Loucy (cell line): ENCODE measurements at regions not wholly inside any gene's neighbourhood (a gene's known extent, or its start where the extent isn't known, plus 50 kb on each side); places are given as distances from the start of the nearest gene placed in this dataset.

Source experiments
- H2AFZ ChIP-seq: fragments of 200-600 bp; sonication (generic); 2 replicates; pipeline ENCODE4 v1.6.0; 2016; ENCODE audit warnings: antibody characterized with exemption, mild to moderate bottlenecking, low read length, moderate library complexity
- H3F3A ChIP-seq: fragments of 200-600 bp; 2 replicates; pipeline ENCODE4 v1.6.0; 2016; ENCODE audit warnings: antibody characterized with exemption, low read depth, mild to moderate bottlenecking
- H3K27me3 ChIP-seq: fragments of 200-600 bp; sonication (generic); 2 replicates; pipeline ENCODE4 v1.6.1; 2014; ENCODE audit warnings: low read length, mild to moderate bottlenecking; ENCODE audit not compliant: insufficient read depth, poor library complexity, severe bottlenecking
- H3K36me3 ChIP-seq: fragments of 200-600 bp; sonication (generic); 2 replicates; pipeline ENCODE4 v1.6.1; 2016; ENCODE audit warnings: low read length; ENCODE audit not compliant: insufficient read depth
- H3K4me1 ChIP-seq: fragments of 200-600 bp; sonication (generic); 2 replicates; pipeline ENCODE4 v1.5.1; 2014; ENCODE audit warnings: low read length, mild to moderate bottlenecking; ENCODE audit not compliant: insufficient read depth, poor library complexity, severe bottlenecking
- H3K4me2 ChIP-seq: fragments of 200-600 bp; sonication (generic); 2 replicates; pipeline ENCODE4 v1.6.0; 2014; ENCODE audit warnings: antibody characterized with exemption, low read length, low read depth, mild to moderate bottlenecking; ENCODE audit not compliant: poor library complexity, severe bottlenecking
- H3K4me3 ChIP-seq: fragments of 200-600 bp; sonication (generic); 2 replicates; pipeline ENCODE4 v1.5.1; 2014; ENCODE audit warnings: low read length, mild to moderate bottlenecking, mixed read lengths; ENCODE audit not compliant: poor library complexity, severe bottlenecking
- H3K79me2 ChIP-seq: fragments of 200-600 bp; sonication (generic); 2 replicates; pipeline ENCODE4 v1.6.1; 2014; ENCODE audit warnings: low read length; ENCODE audit not compliant: insufficient read depth
- H3K9ac ChIP-seq: fragments of 200-600 bp; sonication (generic); 2 replicates; pipeline ENCODE4 v1.6.0; 2014; ENCODE audit warnings: mild to moderate bottlenecking, low read depth, low read length, moderate library complexity; ENCODE audit not compliant: poor library complexity, severe bottlenecking
- H3K9me2 ChIP-seq: fragments of 200-600 bp; sonication (generic); replicated peaks from 2 replicates; pipeline ENCODE4 v1.6.1; 2016; ENCODE audit warnings: low read depth, low read length, mixed read lengths
- H3K9me3 ChIP-seq: fragments of 200-600 bp; sonication (generic); 2 replicates; pipeline ENCODE4 v1.6.1; 2014; ENCODE audit warnings: mild to moderate bottlenecking, antibody characterized with exemption, low read length, low read depth; ENCODE audit not compliant: insufficient read depth
- H4K20me1 ChIP-seq: fragments of 200-600 bp; sonication (generic); 2 replicates; pipeline ENCODE4 v1.6.0; 2014; ENCODE audit warnings: antibody characterized with exemption, low read length, mild to moderate bottlenecking; ENCODE audit not compliant: insufficient read depth, poor library complexity, severe bottlenecking
- CTCF ChIP-seq: fragments of 200-600 bp; sonication (generic); conservative IDR thresholded peaks from 2 replicates; pipeline ENCODE4 v1.5.1; 2014; ENCODE audit warnings: mild to moderate bottlenecking, antibody characterized with exemption, low read length
- EZH2phosphoT487 ChIP-seq: fragments of 200-600 bp; IDR thresholded peaks from 2 replicates; pipeline ENCODE4 v1.6.1; 2018; ENCODE audit warnings: antibody characterized with exemption, mild to moderate bottlenecking, moderate library complexity, borderline replicate concordance

DNA sequence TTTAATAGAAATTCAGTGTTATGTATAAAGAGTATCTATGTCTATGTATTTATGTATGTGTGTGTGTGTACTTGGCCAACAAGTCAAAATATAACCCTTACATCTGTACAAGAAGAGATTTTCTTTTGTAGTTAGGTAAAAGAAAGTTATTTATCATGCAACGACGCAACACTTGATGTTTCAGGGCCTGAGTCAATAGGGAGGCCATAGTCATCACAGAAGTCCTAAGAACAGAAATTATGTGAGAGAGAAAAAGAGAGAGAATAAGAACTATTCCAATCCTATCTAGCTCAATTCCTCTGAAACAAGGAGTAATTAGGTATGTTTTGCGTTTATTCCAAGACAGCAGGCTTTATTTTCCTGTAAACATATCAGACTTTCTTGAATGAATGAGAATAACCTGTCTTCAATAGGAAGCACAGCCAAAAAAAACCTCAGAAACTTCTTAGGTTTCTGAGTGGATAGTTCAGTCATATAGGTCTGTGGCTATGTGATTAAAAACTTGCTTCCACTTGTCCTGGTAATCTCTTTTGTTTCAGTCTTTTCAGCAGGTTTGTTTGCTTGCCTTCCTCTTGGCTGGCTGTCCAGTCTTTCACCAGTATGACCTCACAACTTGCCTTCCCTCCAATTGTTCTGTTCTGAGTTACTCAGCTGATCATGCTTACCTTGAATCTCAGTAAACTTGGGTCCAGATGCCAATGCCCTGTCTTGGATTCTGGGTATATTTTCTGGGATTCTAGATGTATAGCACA is 382.4 kb upstream of the GBE1 start:
- H3K9me2 ChIP-seq, result no peaks in the 10 kb centered on the region
- H3K27me3 ChIP-seq, result no peaks in the 10 kb centered on the region
- no peak overlapping the region for H3K4me2 ChIP-seq
- H3K9me3 ChIP-seq, result no peaks in the 10 kb centered on the region
- H3K4me3 ChIP-seq, result no peak overlapping the region
- no peaks in the 10 kb centered on the region for H3K36me3 ChIP-seq
- no peaks in the 10 kb centered on the region for H3K79me2 ChIP-seq
- H3K9ac ChIP-seq, result no peak overlapping the region
- no peak for TF ChIP-seq EZH2phosphoT487
- TF ChIP-seq CTCF, result no peak
- H3F3A ChIP-seq, result no peaks in the 10 kb centered on the region
- no peaks in the 10 kb centered on the region for H4K20me1 ChIP-seq
- no peak overlapping the region for H2AFZ ChIP-seq
- no peaks in the 10 kb centered on the region for H3K4me1 ChIP-seq

DNA sequence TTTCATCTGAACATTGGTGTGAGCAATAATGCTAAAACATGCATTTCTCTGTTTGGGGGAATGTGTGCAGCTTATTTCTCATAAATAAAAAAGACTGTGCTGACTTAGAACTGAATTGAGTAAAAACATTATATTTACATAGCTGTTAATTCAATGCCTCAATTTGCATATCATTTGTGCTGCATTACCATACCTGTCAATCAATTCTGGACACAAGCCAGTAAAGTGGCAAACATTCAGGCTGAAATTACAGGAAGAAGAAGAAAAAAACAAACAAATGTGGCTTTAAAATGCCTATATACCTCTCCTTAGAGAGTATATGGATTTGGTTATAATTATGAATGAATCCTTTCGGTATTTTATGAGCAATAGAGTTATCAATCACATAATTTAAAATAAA is 380.1 kb upstream of the GBE1 start:
- Histone ChIP-seq H3K27me3 (no peaks in the 10 kb centered on the region), H2AFZ (no peak overlapping the region), H3K4me2 (no peak overlapping the region), H3F3A (no peaks in the 10 kb centered on the region), H3K4me3 (no peak overlapping the region), H4K20me1 (no peaks in the 10 kb centered on the region), H3K9me2 (no peaks in the 10 kb centered on the region), H3K79me2 (no peaks in the 10 kb centered on the region), H3K4me1 (no peaks in the 10 kb centered on the region), H3K9me3 (no peaks in the 10 kb centered on the region), H3K36me3 (no peaks in the 10 kb centered on the region), H3K9ac (no peak overlapping the region)
- no peak for TF ChIP-seq CTCF
- no peak for TF ChIP-seq EZH2phosphoT487

- no peak overlapping the region for H2AFZ ChIP-seq
- no peaks in the 10 kb centered on the region for H3K4me1 ChIP-seq
- H3K9me2 ChIP-seq, result no peaks in the 10 kb centered on the region
- TF ChIP-seq EZH2phosphoT487 (no peak), CTCF (no peak)
- no peaks in the 10 kb centered on the region for H3F3A ChIP-seq
- H3K9me3 ChIP-seq, result no peaks in the 10 kb centered on the region
- no peaks in the 10 kb centered on the region for H4K20me1 ChIP-seq
- H3K9ac ChIP-seq, result no peak overlapping the region
- H3K36me3 ChIP-seq, result no peaks in the 10 kb centered on the region
- H3K4me2 ChIP-seq, result no peak overlapping the region
- no peaks in the 10 kb centered on the region for H3K27me3 ChIP-seq
- H3K79me2 ChIP-seq, result no peaks in the 10 kb centered on the region
- no peak overlapping the region for H3K4me3 ChIP-seq
These were observed 376.4 kb upstream of the GBE1 start for GRCh38 chr3:82137861-82138260.
